HUES48 (cell line): ENCODE measurements at regions not wholly inside any gene's neighbourhood (a gene's known extent, or its start where the extent isn't known, plus 50 kb on each side); places are given as distances from the start of the nearest gene placed in this dataset.

Experiments used
- H3K27ac ChIP-seq: one replicate; pipeline ENCODE4 v1.7.0; 2013; ENCODE audit warnings: low read depth, low read length, inconsistent platforms
- H3K27me3 ChIP-seq: 2 replicates; pipeline ENCODE4 v1.6.1; 2013; ENCODE audit warnings: mild to moderate bottlenecking, low read length; ENCODE audit not compliant: control insufficient read depth, insufficient read depth
- H3K36me3 ChIP-seq: 2 replicates; pipeline ENCODE4 v1.6.1; 2013; ENCODE audit warnings: low read length; ENCODE audit not compliant: control insufficient read depth, insufficient read depth
- H3K4me1 ChIP-seq: 2 replicates; pipeline ENCODE4 v1.6.1; 2013; ENCODE audit warnings: mild to moderate bottlenecking, low read length; ENCODE audit not compliant: control insufficient read depth, insufficient read depth
- H3K4me3 ChIP-seq: 2 replicates; pipeline ENCODE4 v1.5.1; 2013; ENCODE audit warnings: mild to moderate bottlenecking, low read depth, low read length
- H3K9ac ChIP-seq: 2 replicates; pipeline ENCODE4 v1.6.1; 2013; ENCODE audit warnings: mild to moderate bottlenecking, low read depth, low read length, moderate library complexity
- H3K9me3 ChIP-seq: 2 replicates; pipeline ENCODE4 v1.6.1; 2013; ENCODE audit warnings: low read length; ENCODE audit not compliant: control insufficient read depth, insufficient read depth

DNA sequence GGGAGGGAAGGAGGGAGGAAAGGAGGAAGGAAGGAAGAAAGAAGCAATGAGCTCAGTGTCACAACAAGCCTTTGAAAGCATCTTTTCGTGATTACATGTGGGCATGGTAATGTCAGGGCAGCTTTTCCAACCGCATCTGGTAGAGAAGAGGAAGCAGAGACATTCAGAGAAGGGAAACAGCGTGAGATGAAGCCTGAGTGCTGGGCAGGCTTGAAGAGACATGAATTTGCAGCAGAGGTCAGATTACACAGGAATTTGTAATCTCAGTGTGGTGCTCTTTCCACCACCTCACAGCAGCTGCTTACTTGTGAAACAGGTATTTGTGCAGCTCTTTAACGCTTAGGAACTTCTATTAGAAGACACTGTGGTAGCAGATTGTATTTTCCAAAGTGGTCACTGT, 289.5 kb upstream of the C11orf87 start:
- H3K4me1 ChIP-seq = peaks cover 15% of the 10 kb centered on the region; the same call in 1 of the 2 replicates
- no peaks in the 10 kb centered on the region for H3K9me3 ChIP-seq
- H3K4me3 ChIP-seq = no peak overlapping the region
- H3K36me3 ChIP-seq = no peaks in the 10 kb centered on the region
- no peak overlapping the region for H3K27ac ChIP-seq
- no peak overlapping the region for H3K9ac ChIP-seq
- peaks cover 3% of the 10 kb centered on the region; the same call in 1 of the 2 replicates for H3K27me3 ChIP-seq

DNA sequence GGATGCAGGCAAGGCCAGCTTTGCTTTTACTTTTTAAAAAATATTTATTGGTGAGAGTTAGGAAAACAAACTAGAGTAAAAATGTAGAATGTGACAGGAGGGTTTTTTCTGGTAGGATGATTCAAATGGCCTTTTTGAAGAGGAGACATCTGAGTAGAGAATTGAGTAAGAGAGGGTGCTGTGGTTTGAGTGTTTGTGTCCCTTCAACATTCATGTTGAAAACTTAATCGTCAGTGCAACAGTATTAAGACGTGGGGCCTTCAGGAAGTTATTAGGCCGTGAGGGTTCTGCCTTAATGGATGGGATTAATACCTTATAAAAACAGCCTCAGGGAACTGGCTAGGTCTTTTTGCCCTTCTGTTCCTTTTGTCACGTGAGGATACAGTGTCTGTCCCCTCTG, 288.8 kb upstream of the C11orf87 start:
- Histone ChIP-seq H3K27me3 (peaks cover 3% of the 10 kb centered on the region; the same call in 1 of the 2 replicates), H3K4me1 (peaks cover 15% of the 10 kb centered on the region; the same call in 1 of the 2 replicates), H3K9ac (no peak overlapping the region), H3K36me3 (no peaks in the 10 kb centered on the region), H3K9me3 (no peaks in the 10 kb centered on the region), H3K27ac (no peak overlapping the region), H3K4me3 (no peak overlapping the region)

GRCh38 chr11:109135627-109136026, 286.4 kb upstream of the C11orf87 start:
- H3K27ac ChIP-seq = no peak overlapping the region
- no peaks in the 10 kb centered on the region for H3K9me3 ChIP-seq
- no peak overlapping the region for H3K9ac ChIP-seq
- H3K27me3 ChIP-seq = peaks cover 3% of the 10 kb centered on the region; the same call in 1 of the 2 replicates
- peaks cover 16% of the 10 kb centered on the region for H3K4me1 ChIP-seq
- H3K36me3 ChIP-seq = no peaks in the 10 kb centered on the region
- H3K4me3 ChIP-seq = no peak overlapping the region

- no peaks in the 10 kb centered on the region for H3K9me3 ChIP-seq
- H3K9ac ChIP-seq = no peak overlapping the region
- H3K4me3 ChIP-seq = no peak overlapping the region
- H3K27ac ChIP-seq = no peak overlapping the region
- H3K4me1 ChIP-seq = peaks cover 6% of the 10 kb centered on the region; the same call in 1 of the 2 replicates
- no peaks in the 10 kb centered on the region for H3K36me3 ChIP-seq
- H3K27me3 ChIP-seq = no peaks in the 10 kb centered on the region
Observed at GRCh38 chr11:109138196-109138595, 283.8 kb upstream of the C11orf87 start.

GRCh38 chr11:109140426-109140825, 281.6 kb upstream of the C11orf87 start:
- Histone ChIP-seq H3K9me3 (no peaks in the 10 kb centered on the region), H3K4me1 (peaks cover 6% of the 10 kb centered on the region; the same call in 1 of the 2 replicates), H3K36me3 (no peaks in the 10 kb centered on the region), H3K27ac (no peak overlapping the region), H3K9ac (no peak overlapping the region), H3K4me3 (no peak overlapping the region), H3K27me3 (no peaks in the 10 kb centered on the region)

DNA sequence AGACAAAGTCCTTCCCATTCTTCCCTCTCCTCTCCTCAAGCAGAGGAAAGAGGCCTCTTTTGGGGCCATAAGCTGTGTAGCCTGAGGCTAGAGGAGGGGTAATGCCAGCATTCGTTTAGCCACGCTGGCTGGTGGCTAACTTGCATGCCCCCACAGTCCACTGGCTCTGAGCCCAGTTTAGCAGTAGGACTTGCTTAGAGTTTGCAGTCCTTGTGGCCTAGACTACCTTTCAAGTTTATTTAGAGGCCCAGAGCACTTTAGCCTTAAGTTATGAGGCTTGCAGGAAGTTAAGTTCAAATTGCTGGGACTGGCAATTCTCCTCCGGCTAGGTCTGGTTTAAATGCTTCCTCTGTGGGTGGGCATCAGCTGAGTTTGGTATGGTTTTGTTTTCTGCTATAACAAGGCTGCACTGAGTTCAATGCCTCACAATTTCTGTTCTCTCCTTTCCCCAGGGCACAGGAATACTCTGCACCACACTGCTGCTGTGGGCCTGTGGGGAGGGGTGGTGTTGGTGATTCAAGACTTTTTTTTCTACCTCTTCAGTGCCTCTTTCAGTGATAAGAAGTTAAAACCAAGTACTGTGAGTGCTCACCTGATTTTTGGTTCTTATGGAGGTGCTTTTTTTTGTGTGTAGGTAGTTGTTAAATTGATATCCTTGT, 281.0 kb upstream of the C11orf87 start:
- H3K9ac ChIP-seq = no peak overlapping the region
- no peaks in the 10 kb centered on the region for H3K9me3 ChIP-seq
- H3K27ac ChIP-seq = no peak overlapping the region
- no peaks in the 10 kb centered on the region for H3K27me3 ChIP-seq
- no peak overlapping the region for H3K4me3 ChIP-seq
- H3K4me1 ChIP-seq = peaks cover 8% of the 10 kb centered on the region
- no peaks in the 10 kb centered on the region for H3K36me3 ChIP-seq

DNA sequence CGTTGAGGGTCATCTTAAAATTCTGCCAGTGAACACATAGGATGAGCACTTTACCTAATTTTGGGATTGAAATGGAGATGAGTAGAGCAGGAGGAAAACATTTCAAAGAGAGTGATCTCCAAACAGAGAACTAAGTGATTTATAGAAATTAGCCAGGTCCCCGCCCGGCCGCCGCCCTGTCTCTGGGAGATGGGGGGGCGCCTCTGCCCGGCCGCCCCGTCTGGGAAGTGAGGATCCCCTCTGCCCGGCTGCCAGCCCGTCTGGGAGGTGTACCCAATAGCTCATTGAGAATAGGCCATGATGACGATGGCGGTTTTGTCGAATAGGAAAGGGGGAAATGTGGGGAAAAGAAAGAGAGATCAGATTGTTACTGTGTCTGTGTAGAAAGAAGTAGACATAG, 276.7 kb upstream of the C11orf87 start:
- H3K27ac ChIP-seq = no peak overlapping the region
- H3K9ac ChIP-seq = no peak overlapping the region
- no peaks in the 10 kb centered on the region for H3K36me3 ChIP-seq
- H3K27me3 ChIP-seq = no peaks in the 10 kb centered on the region
- H3K4me3 ChIP-seq = no peak overlapping the region
- H3K9me3 ChIP-seq = no peaks in the 10 kb centered on the region
- H3K4me1 ChIP-seq = peaks cover 10% of the 10 kb centered on the region

DNA sequence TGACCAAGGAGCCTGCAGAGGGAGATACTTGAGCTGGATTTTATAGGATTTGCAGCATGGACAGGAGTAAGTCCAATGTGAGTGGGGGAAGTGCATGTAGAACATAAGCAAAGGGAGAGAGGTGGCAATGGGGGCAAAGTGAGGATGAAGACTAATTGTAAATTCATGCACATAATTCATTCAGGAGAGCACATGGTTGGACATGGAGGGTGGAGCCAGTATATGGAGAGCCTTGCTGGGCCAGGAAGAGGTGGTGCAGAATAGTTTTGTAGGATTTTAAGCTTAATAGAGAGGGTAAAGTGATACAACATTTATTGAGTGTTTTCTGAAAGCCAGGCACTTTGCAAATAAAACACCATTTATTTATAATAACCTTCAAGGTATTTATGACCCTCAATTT, 274.3 kb upstream of the C11orf87 start:
- Histone ChIP-seq H3K4me3 (no peak overlapping the region), H3K9me3 (no peaks in the 10 kb centered on the region), H3K36me3 (no peaks in the 10 kb centered on the region), H3K9ac (no peak overlapping the region), H3K27ac (no peak overlapping the region), H3K27me3 (no peaks in the 10 kb centered on the region), H3K4me1 (peaks cover 4% of the 10 kb centered on the region; the same call in 1 of the 2 replicates)

DNA sequence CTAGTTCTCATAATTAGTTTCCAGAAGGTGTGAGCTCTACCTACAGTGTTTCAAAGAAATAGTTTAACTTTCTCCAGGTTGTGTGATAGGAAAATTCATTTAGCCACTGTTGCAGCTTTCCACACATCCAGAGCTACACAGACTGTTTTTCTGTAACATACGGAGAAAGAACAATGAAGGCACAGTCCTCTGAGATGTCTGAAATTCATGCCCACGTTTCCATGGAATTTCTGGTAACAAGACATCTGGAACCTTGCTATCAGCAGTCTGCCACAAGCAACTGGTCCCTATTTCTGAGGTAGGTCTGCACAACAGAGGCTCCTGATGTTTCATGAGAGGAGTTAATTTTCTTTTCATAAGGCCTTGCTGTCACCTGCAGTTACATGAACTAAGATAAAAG, 273.3 kb upstream of the C11orf87 start:
- Histone ChIP-seq H3K9me3 (no peaks in the 10 kb centered on the region), H3K4me1 (peaks cover 4% of the 10 kb centered on the region; the same call in 1 of the 2 replicates), H3K9ac (no peak overlapping the region), H3K27ac (no peak overlapping the region), H3K27me3 (no peaks in the 10 kb centered on the region), H3K4me3 (no peak overlapping the region), H3K36me3 (no peaks in the 10 kb centered on the region)

- no peak overlapping the region for H3K27ac ChIP-seq
- no peaks in the 10 kb centered on the region for H3K27me3 ChIP-seq
- no peak overlapping the region for H3K4me3 ChIP-seq
- H3K4me1 ChIP-seq = peaks cover 4% of the 10 kb centered on the region; the same call in 1 of the 2 replicates
- no peak overlapping the region for H3K9ac ChIP-seq
- no peaks in the 10 kb centered on the region for H3K9me3 ChIP-seq
- H3K36me3 ChIP-seq = no peaks in the 10 kb centered on the region
Observed at GRCh38 chr11:109150581-109150980, 271.4 kb upstream of the C11orf87 start.

- Histone ChIP-seq H3K36me3 (no peaks in the 10 kb centered on the region), H3K27me3 (no peaks in the 10 kb centered on the region), H3K9ac (no peak overlapping the region), H3K27ac (no peak overlapping the region), H3K4me1 (no peaks in the 10 kb centered on the region), H3K9me3 (no peaks in the 10 kb centered on the region), H3K4me3 (no peak overlapping the region)
Observed at GRCh38 chr11:109153836-109154235, 268.2 kb upstream of the C11orf87 start.
